CD4-positive, alpha-beta T cell (primary cell): ENCODE measurements at regions not wholly inside any gene's neighbourhood (a gene's known extent, or its start where the extent isn't known, plus 50 kb on each side); places are given as distances from the start of the nearest gene placed in this dataset.

Experiments used
- ATAC-seq: fragments of 200-7000 bp; cut with Tn5 transposase; one replicate; pipeline ENCODE4 v1.10.0; 2022; ENCODE audit warnings: mild to moderate bottlenecking; ENCODE audit not compliant: poor library complexity
- CTCF ChIA-PET: fragments of 350-600 bp; sonication (Branson Sonifier 250); formaldehyde crosslinking; loops from one replicate; lab custom pipeline; 2021; ENCODE audit warnings: antibody characterized with exemption, inconsistent platforms; lab: Charles Lee
- POLR2A ChIA-PET: fragments of 350-600 bp; sonication (Branson Sonifier 250); formaldehyde crosslinking; loops from one replicate; lab custom pipeline; 2021; ENCODE audit warnings: antibody characterized with exemption, inconsistent platforms; lab: Charles Lee
- DNase-seq, 14 experiments: peaks; one replicate each; pipeline ENCODE4 v3.0.0-alpha.2; 2013 to 2020; ENCODE audit warnings: mixed read lengths in 2 of 14
- H3K27ac ChIP-seq, 2 donors: one replicate each; pipeline versions ENCODE4 v1.5.1 to v1.7.0; 2013; ENCODE audit warnings: low read length in 2 of 2, low read depth in 1 of 2, mild to moderate bottlenecking in 1 of 2
- H3K27me3 ChIP-seq, 2 experiments: 1 replicate in 1 of 2; 2 replicates in 1 of 2; pipeline versions ENCODE4 v1.6.1 to v1.7.0; 2013; ENCODE audit warnings: low read length in 2 of 2, control low read depth in 1 of 2, mild to moderate bottlenecking in 1 of 2, moderate library complexity in 1 of 2; ENCODE audit not compliant: insufficient read depth in 2 of 2, control insufficient read depth in 1 of 2
- H3K36me3 ChIP-seq: one replicate; pipeline ENCODE4 v1.6.1; 2013; ENCODE audit warnings: low read length, control low read depth; ENCODE audit not compliant: insufficient read depth
- H3K4me1 ChIP-seq: one replicate; pipeline ENCODE4 v1.6.1; 2013; ENCODE audit warnings: low read length, control low read depth; ENCODE audit not compliant: insufficient read depth
- H3K4me3 ChIP-seq: one replicate; pipeline ENCODE4 v1.5.1; 2013; ENCODE audit warnings: mild to moderate bottlenecking, low read length, moderate library complexity
- H3K9me3 ChIP-seq, 2 experiments: 1 replicate in 1 of 2; 2 replicates in 1 of 2; pipeline versions ENCODE4 v1.6.1 to v1.7.0; 2013; ENCODE audit warnings: low read length in 2 of 2, mild to moderate bottlenecking in 2 of 2, control low read depth in 1 of 2, moderate library complexity in 1 of 2; ENCODE audit not compliant: control insufficient read depth in 1 of 2, insufficient read depth in 1 of 2
- H3K27ac Mint-ChIP-seq: one replicate; pipeline ENCODE4 v1.8.0; 2020; ENCODE audit warnings: mixed read lengths
- H3K27me3 Mint-ChIP-seq: one replicate; pipeline ENCODE4 v1.8.0; 2021; ENCODE audit warnings: mixed read lengths
- H3K36me3 Mint-ChIP-seq: one replicate; pipeline ENCODE4 v1.8.0; 2021; ENCODE audit warnings: low read depth, mixed read lengths
- H3K4me1 Mint-ChIP-seq: one replicate; pipeline ENCODE4 v1.8.0; 2021; ENCODE audit warnings: low read depth, mixed read lengths
- H3K4me3 Mint-ChIP-seq: one replicate; pipeline ENCODE4 v1.8.0; 2020; ENCODE audit warnings: mild to moderate bottlenecking, mixed read lengths
- H3K9me3 Mint-ChIP-seq: one replicate; pipeline ENCODE4 v1.8.0; 2020; ENCODE audit warnings: mixed read lengths
- CTCF ChIP-seq: fragments of 200-600 bp; IDR thresholded peaks from one replicate; pipeline ENCODE4 v1.8.0; 2022; ENCODE audit warnings: antibody characterized with exemption, mild to moderate bottlenecking
- intact Hi-C, 2 experiments: fragments of 100-400 bp; cut with DNase I in 1 of 2; cut with micrococcal nuclease in 1 of 2; formaldehyde crosslinking; loops; one replicate each; pipeline versions ENCODE4 v1.15.1 to v1.9.0; 2023 to 2025; cut with DNase I, micrococcal nuclease

- Mint-ChIP-seq H3K4me3 (no peak overlapping the region), H3K9me3 (no peaks in the 10 kb centered on the region), H3K27ac (no peak overlapping the region), H3K36me3 (no peaks in the 10 kb centered on the region), H3K4me1 (no peaks in the 10 kb centered on the region), H3K27me3 (peaks cover 10% of the 10 kb centered on the region)
- H3K27ac ChIP-seq, result no peak overlapping the region
- H3K4me3 ChIP-seq, result no peak overlapping the region
- no peaks in the 10 kb centered on the region for H3K4me1 ChIP-seq
- H3K9me3 ChIP-seq, result no peaks in the 10 kb centered on the region
- H3K27me3 ChIP-seq, result no peaks in the 10 kb centered on the region
- TF ChIP-seq CTCF, result no peak
- ChIA-PET POLR2A (no interaction called here), CTCF (no interaction called here)
- no peak for ATAC-seq
- intact Hi-C loops, result no loop called here
- no peak for DNase-seq
- H3K36me3 ChIP-seq, result no peaks in the 10 kb centered on the region
Observed at GRCh38 chr11:86747801-86748200, 52.5 kb upstream of the PRSS23 start.

GRCh38 chr11:86746514-86746913 is 53.8 kb upstream of the PRSS23 start:
- H3K4me3 Mint-ChIP-seq, result no peak overlapping the region
- H3K36me3 ChIP-seq, result no peaks in the 10 kb centered on the region
- H3K9me3 Mint-ChIP-seq, result no peaks in the 10 kb centered on the region
- DNase-seq, result no peak
- CTCF ChIA-PET, result no interaction called here
- H3K4me1 Mint-ChIP-seq, result no peaks in the 10 kb centered on the region
- H3K27me3 Mint-ChIP-seq, result peaks cover 10% of the 10 kb centered on the region
- no peak overlapping the region for H3K27ac Mint-ChIP-seq
- intact Hi-C loops, result no loop called here
- no peaks in the 10 kb centered on the region for H3K36me3 Mint-ChIP-seq
- no peaks in the 10 kb centered on the region for H3K9me3 ChIP-seq
- no peak overlapping the region for H3K27ac ChIP-seq
- H3K4me3 ChIP-seq, result no peak overlapping the region
- ATAC-seq, result no peak
- no peak for TF ChIP-seq CTCF
- H3K4me1 ChIP-seq, result no peaks in the 10 kb centered on the region
- no peaks in the 10 kb centered on the region for H3K27me3 ChIP-seq
- POLR2A ChIA-PET, result no interaction called here

- Histone ChIP-seq H3K4me1 (no peaks in the 10 kb centered on the region), H3K4me3 (no peak overlapping the region), H3K9me3 (no peaks in the 10 kb centered on the region), H3K27me3 (no peaks in the 10 kb centered on the region), H3K36me3 (no peaks in the 10 kb centered on the region), H3K27ac (no peak overlapping the region)
- Mint-ChIP-seq H3K36me3 (no peaks in the 10 kb centered on the region), H3K4me1 (no peaks in the 10 kb centered on the region), H3K27ac (no peak overlapping the region), H3K9me3 (no peaks in the 10 kb centered on the region), H3K4me3 (no peak overlapping the region), H3K27me3 (peaks cover 3% of the 10 kb centered on the region)
- intact Hi-C loops, result no loop called here
- DNase-seq (no peak), ATAC-seq (no peak)
- POLR2A ChIA-PET, result no interaction called here
- TF ChIP-seq CTCF, result no peak
- CTCF ChIA-PET, result no interaction called here
Observed at GRCh38 chr11:86745571-86745970, 54.8 kb upstream of the PRSS23 start.
